ENCODE measurements at regions not wholly inside any gene's neighbourhood (a gene's known extent, or its start where the extent isn't known, plus 50 kb on each side); places are given as distances from the start of the nearest gene placed in this dataset.

DNA sequence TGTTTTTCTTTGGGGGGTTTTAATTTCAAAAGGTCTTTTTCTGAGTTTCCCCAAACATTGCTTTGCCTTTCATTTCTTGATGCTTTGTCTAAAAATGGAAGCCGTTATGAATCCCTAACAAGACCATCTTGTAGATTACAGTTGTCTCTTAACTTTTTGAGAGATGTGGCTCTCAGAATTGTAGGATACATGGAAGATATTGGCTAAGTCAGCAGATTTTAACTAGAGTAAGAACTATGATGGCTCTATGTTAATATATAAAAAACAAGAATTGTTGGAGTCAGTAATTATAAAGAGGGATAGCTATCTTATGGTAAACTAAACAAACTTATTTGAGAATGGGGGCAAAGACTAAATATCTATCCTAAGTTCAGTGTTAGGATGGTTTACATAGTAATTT lies 96.6 kb upstream of the HS3ST5 start:
- H3K36me3 Mint-ChIP-seq (ENCODE audit: low read depth), result no peaks in the 10 kb centered on the region
- peaks cover 47% of the 10 kb centered on the region for H3K27me3 Mint-ChIP-seq (ENCODE audit: low read depth)
- TF ChIP-seq, protein P1, sequence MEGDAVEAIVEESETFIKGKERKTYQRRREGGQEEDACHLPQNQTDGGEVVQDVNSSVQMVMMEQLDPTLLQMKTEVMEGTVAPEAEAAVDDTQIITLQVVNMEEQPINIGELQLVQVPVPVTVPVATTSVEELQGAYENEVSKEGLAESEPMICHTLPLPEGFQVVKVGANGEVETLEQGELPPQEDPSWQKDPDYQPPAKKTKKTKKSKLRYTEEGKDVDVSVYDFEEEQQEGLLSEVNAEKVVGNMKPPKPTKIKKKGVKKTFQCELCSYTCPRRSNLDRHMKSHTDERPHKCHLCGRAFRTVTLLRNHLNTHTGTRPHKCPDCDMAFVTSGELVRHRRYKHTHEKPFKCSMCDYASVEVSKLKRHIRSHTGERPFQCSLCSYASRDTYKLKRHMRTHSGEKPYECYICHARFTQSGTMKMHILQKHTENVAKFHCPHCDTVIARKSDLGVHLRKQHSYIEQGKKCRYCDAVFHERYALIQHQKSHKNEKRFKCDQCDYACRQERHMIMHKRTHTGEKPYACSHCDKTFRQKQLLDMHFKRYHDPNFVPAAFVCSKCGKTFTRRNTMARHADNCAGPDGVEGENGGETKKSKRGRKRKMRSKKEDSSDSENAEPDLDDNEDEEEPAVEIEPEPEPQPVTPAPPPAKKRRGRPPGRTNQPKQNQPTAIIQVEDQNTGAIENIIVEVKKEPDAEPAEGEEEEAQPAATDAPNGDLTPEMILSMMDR (conservative IDR thresholded peaks at IDR 0.05), result no peak
- H3K4me3 Mint-ChIP-seq, result no peak overlapping the region
- no peak overlapping the region for H3K27ac Mint-ChIP-seq (ENCODE audit: unreplicated experiment)
- no peaks in the 10 kb centered on the region for H3K4me1 Mint-ChIP-seq
- DNase-seq (ENCODE audit: low read depth, low spot score), result no peak
- H3K9me3 Mint-ChIP-seq, result no peaks in the 10 kb centered on the region

DNA sequence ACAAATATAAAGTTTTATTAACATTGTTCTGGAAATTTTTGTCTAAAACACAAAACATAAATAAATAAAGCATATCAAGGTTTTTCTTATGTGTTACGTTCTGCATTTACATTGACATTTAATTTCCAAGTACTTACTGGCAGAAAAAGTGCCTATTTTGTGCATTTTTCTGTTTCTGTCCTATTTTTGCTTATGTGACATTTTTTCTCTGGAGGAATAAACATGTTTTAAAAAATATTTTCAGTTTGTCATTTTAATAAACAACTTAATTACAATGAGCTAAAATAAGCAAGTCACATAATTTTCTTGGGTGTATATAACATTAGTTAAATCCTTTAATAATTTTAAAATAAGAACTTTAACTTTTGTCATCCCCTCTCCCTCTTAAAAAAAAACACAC lies 94.4 kb upstream of the HS3ST5 start:
- Mint-ChIP-seq H3K9me3 (no peaks in the 10 kb centered on the region), H3K27me3 (ENCODE audit: low read depth) (peaks cover 52% of the 10 kb centered on the region), H3K4me3 (no peak overlapping the region), H3K4me1 (peaks cover 3% of the 10 kb centered on the region), H3K36me3 (ENCODE audit: low read depth) (no peaks in the 10 kb centered on the region), H3K27ac (ENCODE audit: unreplicated experiment) (no peak overlapping the region)
- DNase-seq (ENCODE audit: low read depth, low spot score), result no peak
- TF ChIP-seq, protein P1 (conservative IDR thresholded peaks at IDR 0.05), result no peak

DNA sequence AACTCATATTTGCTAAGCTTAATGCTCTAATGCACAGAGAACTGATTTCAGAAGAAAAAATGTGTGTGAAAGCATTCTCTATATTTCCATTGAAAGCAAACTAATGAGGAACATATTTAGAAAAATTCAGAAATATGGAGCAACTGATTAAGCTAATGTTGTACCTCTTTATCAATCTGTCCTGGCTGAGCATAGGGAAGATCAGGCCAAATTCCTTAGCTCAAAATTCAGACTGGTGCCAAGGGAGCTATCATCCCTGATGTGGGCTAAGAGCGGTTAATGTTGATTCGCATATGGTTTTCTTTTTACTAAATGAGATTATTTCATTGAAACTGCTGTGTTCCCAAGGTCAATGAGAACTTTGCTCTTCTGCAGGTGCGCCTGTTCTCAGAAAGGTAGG lies 93.9 kb upstream of the HS3ST5 start:
- Mint-ChIP-seq H3K27me3 (ENCODE audit: low read depth) (peaks cover 56% of the 10 kb centered on the region), H3K9me3 (no peaks in the 10 kb centered on the region), H3K4me1 (peaks cover 5% of the 10 kb centered on the region), H3K36me3 (ENCODE audit: low read depth) (no peaks in the 10 kb centered on the region), H3K4me3 (no peak overlapping the region), H3K27ac (ENCODE audit: unreplicated experiment) (no peak overlapping the region)
- DNase-seq (ENCODE audit: low read depth, low spot score), result no peak
- TF ChIP-seq, protein P1 (conservative IDR thresholded peaks at IDR 0.05), result no peak

DNA sequence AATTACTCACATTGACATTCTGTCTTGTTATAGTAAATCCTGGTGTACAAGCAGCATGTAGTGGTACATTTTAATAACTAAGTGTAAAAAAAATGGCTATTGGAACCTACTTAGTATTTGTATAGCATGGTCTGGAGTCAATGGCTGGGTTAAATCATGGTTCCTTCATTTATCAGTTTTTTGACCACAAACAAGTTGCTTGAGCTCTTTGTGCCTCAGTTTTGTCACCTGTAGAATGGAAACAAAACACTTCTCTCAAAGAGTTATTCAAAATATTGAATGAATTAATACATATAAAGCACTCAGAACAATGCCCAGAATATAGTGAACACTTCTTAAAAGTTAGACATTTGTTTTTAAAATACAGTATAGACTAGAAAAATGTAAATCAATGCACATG lies 93.2 kb upstream of the HS3ST5 start:
- H3K9me3 Mint-ChIP-seq, result no peaks in the 10 kb centered on the region
- DNase-seq (ENCODE audit: low read depth, low spot score), result no peak
- no peak overlapping the region for H3K4me3 Mint-ChIP-seq
- TF ChIP-seq, protein P1 (conservative IDR thresholded peaks at IDR 0.05), result no peak
- H3K27me3 Mint-ChIP-seq (ENCODE audit: low read depth), result peaks cover 56% of the 10 kb centered on the region
- H3K27ac Mint-ChIP-seq (ENCODE audit: unreplicated experiment), result no peak overlapping the region
- peaks cover 12% of the 10 kb centered on the region for H3K4me1 Mint-ChIP-seq
- no peaks in the 10 kb centered on the region for H3K36me3 Mint-ChIP-seq (ENCODE audit: low read depth)

DNA sequence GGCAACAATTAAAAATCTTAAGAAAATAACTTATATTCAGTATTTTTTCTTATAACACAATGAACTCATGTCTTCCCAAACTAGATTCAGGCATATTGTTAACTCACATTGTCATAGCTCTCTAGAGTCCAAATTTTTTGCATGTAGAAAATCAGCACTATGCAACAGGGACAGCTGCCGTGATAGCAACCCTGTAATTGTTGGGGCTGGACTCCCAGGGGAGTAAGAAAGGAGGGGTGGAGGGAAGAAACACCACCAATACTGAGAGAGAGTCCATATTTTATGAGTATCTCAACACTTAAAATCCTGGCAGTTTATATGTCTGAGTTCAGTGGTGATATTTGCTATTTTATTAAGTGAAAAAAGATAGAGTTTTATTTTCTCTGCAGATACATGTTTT lies 89.6 kb upstream of the HS3ST5 start:
- Mint-ChIP-seq H3K36me3 (ENCODE audit: low read depth) (no peaks in the 10 kb centered on the region), H3K27me3 (ENCODE audit: low read depth) (peaks cover 59% of the 10 kb centered on the region), H3K4me3 (no peak overlapping the region), H3K4me1 (peaks cover 20% of the 10 kb centered on the region), H3K9me3 (no peaks in the 10 kb centered on the region), H3K27ac (ENCODE audit: unreplicated experiment) (no peak overlapping the region)
- TF ChIP-seq, protein P1 (conservative IDR thresholded peaks at IDR 0.05), result no peak
- DNase-seq (ENCODE audit: low read depth, low spot score), result no peak

DNA sequence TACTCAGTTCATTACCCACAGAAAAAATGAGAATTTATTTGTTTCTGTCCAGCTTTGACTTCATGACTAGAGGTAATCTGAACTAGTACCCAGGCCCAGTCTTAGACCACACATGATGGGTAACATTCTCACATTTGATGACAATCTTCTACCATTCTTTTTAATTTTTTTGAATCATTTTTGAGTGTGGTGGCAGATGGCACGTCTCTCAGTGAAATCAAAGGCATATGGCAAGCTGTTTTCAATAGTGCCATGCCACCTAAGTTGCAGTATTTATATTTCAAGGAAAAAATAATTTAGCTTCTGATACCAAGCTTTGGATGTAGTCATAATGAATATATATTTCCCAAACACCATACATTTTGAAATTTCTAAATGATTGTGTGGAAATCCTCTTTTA lies 88.8 kb upstream of the HS3ST5 start:
- Mint-ChIP-seq H3K4me1 (peaks cover 20% of the 10 kb centered on the region), H3K9me3 (no peaks in the 10 kb centered on the region), H3K36me3 (ENCODE audit: low read depth) (no peaks in the 10 kb centered on the region), H3K27ac (ENCODE audit: unreplicated experiment) (no peak overlapping the region), H3K4me3 (no peak overlapping the region), H3K27me3 (ENCODE audit: low read depth) (peaks cover 63% of the 10 kb centered on the region)
- no peak for DNase-seq (ENCODE audit: low read depth, low spot score)
- TF ChIP-seq, protein P1 (conservative IDR thresholded peaks at IDR 0.05), result no peak

All from neural crest cell (in vitro differentiated cells).